ENCODE measurements at regions not wholly inside any gene's neighbourhood (a gene's known extent, or its start where the extent isn't known, plus 50 kb on each side); places are given as distances from the start of the nearest gene placed in this dataset.

DNA sequence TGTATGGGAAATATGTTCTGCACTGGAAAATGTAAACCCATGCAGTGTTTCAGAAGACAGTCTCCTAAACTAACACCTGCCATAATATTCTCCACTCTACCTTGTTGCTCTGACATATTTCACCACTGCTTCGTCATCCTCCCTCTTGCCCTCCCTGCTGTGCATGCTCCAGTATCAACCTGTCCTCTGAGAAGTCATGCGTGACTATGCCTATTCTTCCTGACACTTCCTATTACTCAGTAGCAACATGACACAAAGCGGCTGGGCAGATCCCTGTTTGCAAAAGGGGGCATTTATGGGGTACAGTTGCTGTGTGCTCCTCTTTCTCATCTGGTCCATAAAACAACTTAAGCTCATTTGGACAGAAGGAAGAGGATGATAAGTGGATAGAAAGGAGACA is 805.6 kb upstream of the EEF2KMT start:
- DNase-seq (no peak), ATAC-seq (no peak)
- intact Hi-C loops (cut with micrococcal nuclease) = no loop called here

GRCh38 chr16:5900046-5900445 is 802.5 kb upstream of the EEF2KMT start:
- DNase-seq = no peak
- intact Hi-C loops (cut with micrococcal nuclease) = no loop called here
- ATAC-seq = no peak

DNA sequence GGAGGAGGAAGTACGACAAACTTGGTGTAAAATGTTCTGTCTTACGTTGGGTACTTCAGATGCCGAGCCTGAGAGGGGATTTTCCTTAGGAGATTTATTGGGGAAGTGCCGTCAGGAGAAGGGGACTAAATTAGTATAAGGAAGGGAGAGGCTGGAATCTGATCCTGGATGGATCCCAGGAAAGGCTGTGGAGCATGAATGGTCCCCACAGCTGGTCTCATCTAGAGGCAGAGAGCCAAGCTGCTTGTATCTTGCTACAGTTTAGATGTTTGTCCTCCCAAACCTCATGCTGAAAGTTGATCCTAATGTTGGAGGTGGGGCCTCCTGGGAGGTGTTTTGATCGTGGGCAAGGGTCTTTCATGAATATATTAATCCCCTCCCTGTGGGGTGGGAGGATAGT is 798.4 kb upstream of the EEF2KMT start:
- ATAC-seq (no peak), DNase-seq (no peak)
- intact Hi-C loops (cut with micrococcal nuclease) = no loop called here

GRCh38 chr16:5895137-5895536 is 797.5 kb upstream of the EEF2KMT start:
- no peak for DNase-seq
- no peak for ATAC-seq
- intact Hi-C loops (cut with micrococcal nuclease) = no loop called here

DNA sequence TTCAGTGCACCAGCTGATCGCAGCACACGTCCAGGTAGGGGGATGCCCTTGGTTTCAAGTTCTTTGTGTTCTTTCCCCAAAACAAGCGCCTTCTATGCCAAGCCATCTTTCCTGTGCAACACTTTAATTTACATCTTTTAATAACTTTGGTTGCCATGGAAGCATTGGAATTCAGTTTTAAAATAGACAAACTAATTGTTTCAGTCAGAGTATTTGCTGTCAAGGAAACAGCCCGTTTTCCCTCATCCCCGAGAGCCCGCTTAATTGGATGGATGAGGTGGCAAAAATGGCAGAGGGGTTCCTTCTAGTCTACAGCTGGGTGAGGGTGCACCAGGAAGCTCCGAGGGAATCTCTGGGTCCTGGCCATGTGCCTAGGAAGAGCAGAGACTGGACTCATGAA is 793.7 kb upstream of the EEF2KMT start:
- ATAC-seq (no peak), DNase-seq (no peak)
- intact Hi-C loops (cut with micrococcal nuclease) = no loop called here

GRCh38 chr16:5885521-5885920 is 787.9 kb upstream of the EEF2KMT start:
- DNase-seq = no peak
- no peak for ATAC-seq
- intact Hi-C loops (cut with micrococcal nuclease) = no loop called here

- intact Hi-C loops (cut with micrococcal nuclease) = no loop called here
Observed at GRCh38 chr16:5884996-5885395, 787.4 kb upstream of the EEF2KMT start.

DNA sequence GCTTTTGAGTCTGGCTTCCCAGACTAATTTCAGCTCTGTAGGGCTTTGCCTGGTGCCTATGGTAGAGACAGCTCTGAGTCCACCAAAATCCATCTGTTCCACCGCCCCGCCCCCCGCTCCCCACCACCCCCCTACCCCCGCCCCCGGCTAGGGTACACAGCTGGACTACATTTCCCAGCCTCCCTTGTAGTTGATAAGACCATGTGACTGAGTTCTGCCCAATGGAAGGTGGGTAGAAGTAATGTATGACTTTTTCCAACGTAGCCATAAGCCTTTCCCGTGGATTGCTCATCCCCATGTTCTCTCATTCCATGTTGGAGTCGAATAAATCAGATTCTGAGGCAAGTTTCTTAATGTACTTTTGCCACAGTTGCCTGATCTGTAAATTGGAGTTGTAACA is 786.7 kb upstream of the EEF2KMT start:
- intact Hi-C loops (cut with micrococcal nuclease) = no loop called here
- no peak for DNase-seq
- no peak for ATAC-seq

More at GRCh38 chr16:5884996-5885395, 787.4 kb upstream of the EEF2KMT start:
- DNase-seq = no peak
- ATAC-seq = no peak

DNA sequence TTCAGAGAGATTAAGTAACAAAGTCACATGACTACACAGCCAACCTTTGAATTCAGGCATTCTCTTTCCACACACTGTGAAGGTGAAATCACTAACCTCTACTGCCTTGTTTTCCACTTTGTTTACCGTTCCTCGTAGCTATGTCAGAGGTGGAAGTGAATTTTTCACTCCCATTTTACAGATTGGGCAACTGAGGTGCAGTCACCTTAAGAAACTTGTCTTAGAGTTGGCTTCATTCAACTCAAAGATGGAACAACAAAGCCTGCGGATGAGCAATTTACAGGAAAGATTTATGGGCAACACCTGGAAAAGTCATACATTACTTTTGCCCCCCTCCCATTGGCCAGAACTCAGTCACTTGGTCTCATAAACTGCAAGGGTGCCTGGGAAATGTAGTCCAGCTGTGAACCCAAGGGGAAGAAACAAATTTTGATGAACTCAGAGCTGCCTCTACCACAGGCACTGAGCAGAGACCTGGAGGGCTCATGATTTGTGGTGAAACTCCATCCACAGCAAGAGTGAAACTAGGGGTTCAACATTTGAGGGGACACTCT is 784.6 kb upstream of the EEF2KMT start:
- intact Hi-C loops (cut with micrococcal nuclease) = no loop called here
- ATAC-seq (no peak), DNase-seq (no peak)

DNA sequence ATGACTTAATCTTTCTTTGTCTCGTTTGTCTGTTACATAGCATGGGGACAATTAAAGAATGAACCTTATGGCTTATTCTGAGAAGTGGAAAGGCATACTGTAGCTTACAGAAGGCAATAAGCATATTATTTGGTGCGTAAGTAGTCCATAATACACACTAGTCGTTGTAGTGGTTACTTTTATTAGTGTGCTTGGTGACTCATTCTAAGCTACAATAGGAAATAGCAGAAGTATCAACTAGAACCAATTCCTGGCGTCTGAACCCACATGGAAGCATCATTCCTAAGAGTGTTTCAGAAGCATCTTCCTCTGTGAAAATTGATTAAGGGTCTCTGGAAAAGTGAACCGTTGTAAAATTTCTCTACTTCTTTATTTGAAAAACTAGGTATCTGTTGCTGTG is 777.8 kb upstream of the EEF2KMT start:
- ATAC-seq (no peak), DNase-seq (no peak)
- intact Hi-C loops (cut with micrococcal nuclease) = no loop called here

- intact Hi-C loops (cut with micrococcal nuclease) = no loop called here
- DNase-seq (no peak), ATAC-seq (no peak)
Observed at GRCh38 chr16:5874899-5875298, 777.3 kb upstream of the EEF2KMT start.

GRCh38 chr16:5873221-5873620 is 775.6 kb upstream of the EEF2KMT start:
- intact Hi-C loops (cut with micrococcal nuclease) = no loop called here
- DNase-seq = no peak
- no peak for ATAC-seq

DNA sequence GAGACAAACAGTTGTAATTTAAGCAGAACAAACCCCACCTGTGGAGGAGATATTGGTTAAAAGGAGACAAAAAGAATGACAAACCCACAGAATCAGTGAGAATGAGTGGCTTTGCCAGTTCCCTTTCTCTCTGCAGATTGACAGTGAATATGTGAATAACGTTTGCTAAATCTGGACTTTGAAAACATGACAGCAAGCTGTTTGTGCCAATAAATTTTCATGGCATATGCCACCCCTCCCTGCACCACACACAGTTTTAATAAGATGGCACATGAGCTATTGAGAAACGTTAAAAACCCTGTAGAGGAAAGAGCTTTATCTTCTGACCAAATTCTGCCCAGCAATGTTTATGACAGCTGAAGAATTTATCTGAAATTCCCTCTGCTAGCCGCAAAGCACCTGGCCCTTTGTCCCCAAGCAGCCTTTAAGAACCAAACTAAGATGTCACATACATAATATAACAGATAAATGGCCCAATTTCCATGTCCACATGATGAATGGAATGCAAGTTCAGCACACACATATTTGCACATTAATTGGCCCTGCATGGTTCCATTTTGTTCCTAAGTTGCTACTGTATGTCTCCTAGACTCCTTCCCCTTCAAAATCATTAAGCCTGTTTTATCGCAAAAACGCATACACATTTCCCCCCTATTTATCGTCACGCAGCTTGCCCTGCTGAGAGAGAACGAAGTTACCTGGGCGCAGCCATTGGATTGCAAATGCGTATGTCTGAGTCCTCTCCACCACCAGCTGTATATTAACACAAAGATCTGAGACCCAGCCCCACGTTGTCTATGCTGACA is 773.5 kb upstream of the EEF2KMT start:
- DNase-seq (no peak), ATAC-seq (no peak)
- intact Hi-C loops (cut with micrococcal nuclease) = no loop called here

GRCh38 chr16:5867250-5867649 is 769.7 kb upstream of the EEF2KMT start:
- intact Hi-C loops (cut with micrococcal nuclease) = no loop called here
- ATAC-seq = no peak
- no peak for DNase-seq

- DNase-seq (no peak), ATAC-seq (no peak)
- intact Hi-C loops (cut with micrococcal nuclease) = no loop called here
Observed at GRCh38 chr16:5865236-5865635, 767.6 kb upstream of the EEF2KMT start.

DNA sequence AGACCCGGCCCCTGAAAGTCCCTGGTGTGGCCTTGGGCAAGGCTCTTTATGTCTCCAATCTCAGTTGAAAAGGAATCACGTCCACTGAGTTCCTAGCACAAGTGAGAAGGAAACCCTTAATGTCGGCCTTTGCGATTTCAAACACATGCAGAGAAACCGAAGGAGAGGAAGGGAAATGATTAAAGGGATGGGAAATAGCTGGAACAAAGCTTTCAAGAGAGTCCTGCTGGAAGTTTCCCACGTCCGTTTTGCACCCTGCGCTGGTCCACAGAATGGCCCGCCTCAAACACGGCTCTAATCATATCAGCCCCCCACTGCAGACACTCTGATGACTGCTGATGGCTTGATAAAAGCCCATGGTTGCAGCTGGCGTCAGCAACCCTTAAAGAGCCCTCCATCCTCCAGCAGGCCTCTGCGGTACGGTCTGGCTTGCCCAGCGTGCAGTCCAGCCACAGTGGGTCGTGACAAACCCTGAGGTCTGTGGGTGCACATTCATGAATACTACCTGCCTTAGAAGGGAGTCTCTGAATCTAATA is 765.5 kb upstream of the EEF2KMT start:
- DNase-seq = no peak
- ATAC-seq = no peak

GRCh38 chr16:5862103-5862840 is 764.7 kb upstream of the EEF2KMT start:
- intact Hi-C loops (cut with micrococcal nuclease) = no loop called here
- DNase-seq (no peak), ATAC-seq (no peak)

More for the DNA sequence above, 765.5 kb upstream of the EEF2KMT start:
- intact Hi-C loops (cut with micrococcal nuclease) = no loop called here

DNA sequence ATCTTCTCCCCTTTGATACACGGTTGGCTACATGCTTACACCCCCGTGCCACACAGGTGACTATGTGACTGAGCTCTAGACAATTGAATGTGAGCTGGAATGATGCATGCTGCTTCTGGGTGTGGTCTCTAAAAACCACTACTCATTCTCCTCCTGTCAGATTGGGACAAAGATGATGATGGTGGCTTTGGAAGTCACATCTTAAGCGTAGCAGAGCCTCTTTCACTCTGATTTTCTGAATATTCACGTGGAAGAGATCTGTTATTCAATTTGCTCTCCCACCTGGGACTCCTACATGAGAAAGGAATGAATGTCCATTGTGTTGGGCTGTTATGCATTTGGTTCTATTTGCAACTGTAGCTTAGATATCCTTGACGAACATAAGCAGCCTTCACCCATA is 763.6 kb upstream of the EEF2KMT start:
- intact Hi-C loops (cut with micrococcal nuclease) = no loop called here
- no peak for ATAC-seq
- DNase-seq = no peak

GRCh38 chr16:5858180-5858579 is 760.6 kb upstream of the EEF2KMT start:
- intact Hi-C loops (cut with micrococcal nuclease) = no loop called here

DNA sequence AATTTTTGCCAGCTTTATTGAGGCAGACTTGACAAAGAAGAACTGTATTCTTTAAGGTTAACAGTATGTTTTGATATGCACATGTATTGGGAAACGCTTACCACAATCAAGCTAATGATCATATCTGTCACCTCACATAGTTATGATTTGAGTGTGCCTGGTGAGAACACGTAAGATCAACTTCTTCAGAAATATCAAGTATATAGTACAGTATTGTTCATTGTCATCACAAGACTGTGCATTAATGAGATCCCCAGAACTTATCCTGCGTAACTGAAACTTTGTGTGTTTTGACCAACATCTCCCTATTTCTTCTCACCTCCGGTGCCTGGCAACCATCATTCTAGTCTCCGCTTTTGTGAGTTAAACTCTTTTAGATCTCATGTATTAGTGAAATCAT is 756.4 kb upstream of the EEF2KMT start:
- no peak for ATAC-seq
- DNase-seq = no peak
- intact Hi-C loops (cut with micrococcal nuclease) = no loop called here

More at GRCh38 chr16:5858180-5858579, 760.6 kb upstream of the EEF2KMT start:
- ATAC-seq (no peak), DNase-seq (no peak)
